HG03039 (cell line): ENCODE measurements at regions not wholly inside any gene's neighbourhood (a gene's known extent, or its start where the extent isn't known, plus 50 kb on each side); places are given as distances from the start of the nearest gene placed in this dataset.
"Not testable (repeated sequence)": the region's sequence is repeated elsewhere in the genome, so short reads cannot be mapped to it uniquely, and the experiment has no call there.

ENCODE experiments used
- ATAC-seq: cut with Tn5 transposase; IDR thresholded peaks from one replicate; pipeline ENCODE4 v1.9.1; 2021; ENCODE audit warnings: mild to moderate bottlenecking, moderate library complexity; ENCODE audit not compliant: unreplicated experiment

DNA sequence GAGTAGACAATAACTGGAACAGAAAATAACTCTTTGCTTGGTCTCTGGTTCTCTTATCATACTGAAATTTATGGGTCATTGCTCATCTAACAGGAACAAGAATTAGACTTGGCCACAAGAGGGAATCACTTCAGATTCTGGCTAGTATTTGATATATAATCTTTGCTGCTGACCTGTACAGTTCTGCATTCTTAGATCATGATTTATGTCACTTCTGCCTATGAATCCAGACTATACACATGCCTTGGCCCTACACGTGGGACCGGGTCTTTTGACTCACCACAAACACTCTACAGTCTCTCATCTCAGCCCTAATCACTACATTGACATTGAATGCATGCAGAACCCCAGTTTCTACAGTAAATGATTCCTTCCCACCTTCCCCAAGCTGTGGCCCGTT, 162.5 kb upstream of the SOX2 start:
- no peak for ATAC-seq

DNA sequence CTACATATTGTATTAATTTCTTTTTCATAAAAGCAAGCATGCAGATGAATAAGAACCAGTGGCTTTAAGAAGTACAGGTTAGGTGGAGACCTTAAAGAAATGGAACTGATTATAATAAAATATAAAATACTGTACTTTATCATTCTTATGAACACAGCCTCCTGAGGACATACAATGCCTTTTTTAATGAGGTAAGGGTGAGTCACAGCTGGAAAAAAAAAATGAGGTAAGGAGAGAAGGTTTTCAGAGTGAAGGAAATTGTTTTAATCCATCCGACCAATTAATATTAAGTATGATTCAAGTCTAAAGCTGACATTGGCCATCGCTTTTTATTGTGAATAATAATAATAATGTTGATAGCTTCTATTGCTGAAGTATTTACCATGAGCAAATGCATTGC, 170.3 kb upstream of the SOX2 start:
- ATAC-seq = no peak

DNA sequence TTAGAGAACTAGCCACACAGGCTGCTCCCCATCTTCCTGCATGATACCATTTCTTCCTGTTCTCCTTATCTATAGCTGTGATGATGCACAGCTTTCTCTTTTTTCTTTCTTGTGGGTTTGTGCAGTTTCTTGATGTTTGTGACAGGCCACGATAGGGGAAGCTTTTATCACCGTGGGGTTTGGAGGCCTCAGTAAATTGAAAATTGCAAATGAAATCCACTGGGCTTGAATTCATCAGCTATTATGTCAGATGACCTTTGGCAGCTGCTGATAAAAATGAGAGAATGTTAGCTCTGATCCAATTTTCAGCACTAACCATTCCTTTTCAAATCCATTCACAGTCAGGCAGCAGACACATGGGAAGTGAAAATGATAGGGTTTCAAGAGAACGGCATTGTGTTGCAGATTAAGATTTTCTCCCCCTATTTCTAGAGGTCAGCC, 176.9 kb upstream of the SOX2 start:
- ATAC-seq = no peak

DNA sequence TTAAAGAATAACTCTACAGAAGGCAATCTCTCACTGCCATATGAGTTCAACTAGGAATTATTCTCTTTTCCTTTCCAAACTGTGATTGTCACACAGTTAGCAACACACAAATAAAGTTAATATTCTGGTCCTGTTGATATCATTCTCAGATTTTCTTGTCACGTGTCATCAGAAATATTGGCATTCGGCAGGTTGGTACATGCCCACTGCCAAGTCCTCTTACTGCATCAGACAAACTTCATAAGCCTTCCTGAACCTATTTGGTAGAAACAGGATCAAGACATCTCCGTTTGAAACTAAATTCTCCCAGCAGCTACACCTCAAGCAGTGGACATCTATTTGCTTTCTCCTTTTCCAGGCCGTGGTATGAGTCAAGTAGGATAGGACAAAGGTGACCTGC, 177.9 kb upstream of the SOX2 start:
- ATAC-seq = no peak

DNA sequence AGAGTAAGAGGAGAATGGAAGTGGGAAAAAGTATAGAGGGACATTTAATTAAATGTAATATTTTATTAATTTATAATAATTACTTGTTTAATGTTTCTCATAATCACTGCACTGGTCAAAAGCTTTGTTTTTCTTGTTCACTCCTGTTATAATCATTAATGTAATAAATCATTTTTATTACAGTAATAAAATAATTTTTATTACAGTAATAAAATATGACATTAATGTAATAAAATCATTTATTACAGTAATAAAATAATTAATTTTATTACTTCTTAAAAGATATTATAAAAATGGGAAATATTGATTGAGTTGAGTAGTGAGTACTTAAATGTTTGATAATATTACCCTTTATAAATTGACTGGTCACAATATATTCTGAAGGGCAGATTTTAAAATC, 181.1 kb upstream of the SOX2 start:
- ATAC-seq = no peak

DNA sequence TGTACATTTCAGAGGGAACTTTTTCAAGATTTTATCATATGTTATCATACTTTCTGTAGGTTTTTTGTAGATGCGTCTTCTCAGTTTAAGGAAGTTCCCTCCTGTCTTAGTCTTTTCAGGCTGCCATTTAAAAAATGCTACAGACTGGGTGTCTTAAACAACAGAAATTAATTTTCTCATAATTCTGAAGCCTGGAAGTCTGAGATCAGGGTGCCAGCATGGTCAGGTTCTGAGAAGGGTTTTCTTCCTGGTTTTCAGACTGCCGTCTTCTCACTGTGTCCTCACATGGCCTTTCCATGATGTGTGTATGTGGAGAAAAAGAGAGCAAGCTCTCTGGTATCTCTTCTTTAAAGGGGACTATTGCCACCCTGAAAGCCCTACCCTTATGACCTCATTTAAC, 189.9 kb upstream of the SOX2 start:
- ATAC-seq = no peak

DNA sequence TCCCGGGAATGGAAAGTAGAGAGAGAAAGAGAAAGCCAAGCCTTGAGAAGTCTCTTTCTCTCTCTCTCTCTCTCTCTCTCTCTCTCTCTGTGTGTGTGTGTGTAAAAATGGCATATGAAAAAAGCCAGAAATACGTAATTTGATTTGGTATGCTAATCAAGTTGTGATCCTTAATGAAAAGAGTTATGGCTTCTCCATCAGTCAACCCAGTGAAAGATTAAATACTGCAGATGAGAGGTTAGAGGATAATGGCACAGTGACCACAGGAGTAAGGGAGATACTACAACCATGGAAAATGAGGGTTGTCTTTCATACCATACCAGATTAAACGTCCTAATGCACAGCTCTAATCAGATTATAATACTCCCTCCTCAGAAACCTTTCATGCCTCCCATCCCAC, 193.5 kb upstream of the SOX2 start:
- ATAC-seq = no peak

DNA sequence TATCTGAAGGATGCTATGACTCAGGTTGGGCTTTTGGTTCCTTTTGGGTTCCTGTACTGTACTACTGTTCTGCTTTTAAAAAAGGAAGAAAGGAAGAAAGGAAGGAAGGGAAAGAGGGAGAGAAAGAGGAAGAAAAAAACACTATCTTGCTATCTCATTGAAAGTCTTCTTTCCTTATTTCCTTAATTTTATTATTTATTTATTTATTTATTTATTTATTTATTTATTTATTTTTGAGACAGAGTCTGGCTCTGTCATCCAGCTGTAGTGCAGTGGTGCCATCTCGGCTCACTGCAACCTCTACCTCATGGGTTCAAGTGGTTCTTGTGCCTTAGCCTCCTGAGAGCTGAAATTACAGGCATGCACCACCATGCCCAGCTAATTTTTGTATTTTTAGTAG, 198.9 kb upstream of the SOX2 start:
- no peak for ATAC-seq

DNA sequence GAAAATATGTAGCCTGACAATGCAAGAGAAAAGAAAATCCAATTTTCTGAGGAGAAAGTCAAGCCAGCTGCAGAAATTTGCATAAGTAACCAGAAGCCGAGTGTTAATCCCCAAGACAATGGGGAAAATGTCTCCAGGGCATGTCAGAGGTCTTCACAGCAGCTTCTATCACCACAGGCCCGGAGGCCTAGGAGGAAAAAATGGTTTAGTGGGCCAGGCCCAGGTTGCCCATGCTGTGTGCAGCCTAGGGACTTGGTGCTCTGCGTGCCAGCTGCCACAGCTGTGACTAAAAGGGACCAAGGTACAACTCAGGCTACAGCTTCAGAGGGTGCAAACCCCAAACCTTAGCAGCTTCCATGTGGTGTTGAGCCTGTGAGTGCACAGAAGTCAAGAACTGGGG, 201.2 kb upstream of the SOX2 start:
- ATAC-seq = no peak

DNA sequence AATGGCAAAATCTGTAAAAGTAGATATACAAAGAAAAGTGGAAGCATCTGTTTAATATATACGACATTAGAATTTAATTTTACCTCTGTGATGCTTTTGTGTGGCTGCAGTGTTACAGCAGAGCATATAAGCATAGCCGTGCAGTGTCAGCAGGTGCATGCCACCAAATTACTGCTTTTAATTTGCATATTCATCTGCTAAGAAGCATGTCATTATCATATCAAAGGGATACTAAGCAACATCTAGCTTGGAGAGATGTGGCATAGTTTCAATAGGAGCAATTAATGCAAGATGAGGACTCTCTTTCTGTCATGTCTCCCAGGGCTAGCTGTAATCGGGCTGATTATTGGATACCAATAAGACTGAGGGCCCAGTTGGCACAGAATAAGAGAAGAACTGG, 214.4 kb upstream of the SOX2 start:
- ATAC-seq = no peak

DNA sequence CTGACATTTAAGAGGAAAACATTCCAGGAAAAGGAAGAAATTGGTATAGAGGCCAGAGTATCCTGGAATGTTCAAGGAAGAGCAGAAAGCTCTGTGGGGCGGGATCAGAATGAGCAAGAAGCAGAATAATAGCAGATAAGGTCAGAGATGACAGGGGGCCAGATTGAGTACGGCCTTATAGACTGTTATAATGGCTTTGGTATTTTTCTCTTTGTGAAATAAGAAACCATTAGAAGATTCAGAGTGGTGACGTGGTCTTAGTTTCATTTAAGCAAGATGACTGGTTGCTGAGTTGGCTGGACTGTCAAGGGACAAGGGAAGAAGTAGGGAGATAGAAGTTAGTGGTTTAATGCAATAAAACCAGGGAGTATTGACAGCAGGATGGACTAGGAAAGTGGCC, 218.3 kb upstream of the SOX2 start:
- ATAC-seq = no peak

DNA sequence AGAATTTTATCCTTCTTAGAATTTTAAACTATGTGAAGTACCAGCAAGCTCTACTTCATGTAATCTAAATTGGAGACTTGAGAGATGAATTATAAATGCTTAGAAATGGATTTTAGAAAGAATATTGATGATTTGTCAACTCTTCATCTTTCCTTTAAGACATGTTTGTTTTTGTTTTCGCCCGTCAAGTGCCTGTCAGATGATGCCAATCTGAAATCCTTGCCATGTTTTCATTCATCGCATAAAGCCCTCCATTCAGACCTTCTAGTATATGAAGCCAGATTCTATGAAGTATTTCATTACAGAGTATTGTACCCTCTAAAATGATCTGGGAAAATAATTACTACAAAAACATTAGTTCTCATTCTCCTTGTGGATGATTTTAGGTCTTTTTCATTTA, 223.2 kb upstream of the SOX2 start:
- no peak for ATAC-seq

DNA sequence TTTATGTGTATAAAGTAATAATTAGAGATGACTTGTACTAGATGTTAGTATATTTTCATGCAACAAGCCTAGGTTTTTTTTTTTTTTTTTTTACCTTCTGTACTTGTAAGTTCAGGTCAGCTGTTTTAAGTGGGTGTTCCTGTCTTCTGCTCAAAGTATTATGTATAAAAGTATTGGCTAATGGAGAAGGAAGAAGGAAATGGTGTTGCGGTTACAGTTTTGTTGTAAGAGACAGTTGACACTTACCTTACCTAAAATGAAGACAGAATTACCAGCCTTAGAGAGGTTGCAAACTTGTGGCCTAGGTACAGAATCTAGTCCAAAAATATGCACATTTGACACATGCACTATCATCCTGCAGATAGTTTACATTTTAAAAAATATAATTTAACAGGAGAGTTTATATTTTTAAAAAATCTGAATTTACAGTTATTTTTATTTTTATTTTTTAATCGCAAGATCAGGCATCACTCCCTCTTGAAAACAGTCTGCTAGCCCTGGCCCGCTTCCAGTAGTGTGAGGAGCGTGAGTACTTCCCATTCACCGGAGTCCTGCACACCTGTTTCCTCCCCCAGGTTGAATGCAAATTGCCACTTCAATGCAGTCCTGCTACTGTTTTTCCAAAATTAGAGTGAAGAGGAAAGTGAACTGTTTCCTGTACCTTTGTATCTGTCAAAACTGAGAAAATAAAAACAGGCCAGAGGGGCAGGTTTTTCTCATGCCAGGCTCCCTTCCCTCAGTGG, 224.3 kb upstream of the SOX2 start:
- no peak for ATAC-seq

DNA sequence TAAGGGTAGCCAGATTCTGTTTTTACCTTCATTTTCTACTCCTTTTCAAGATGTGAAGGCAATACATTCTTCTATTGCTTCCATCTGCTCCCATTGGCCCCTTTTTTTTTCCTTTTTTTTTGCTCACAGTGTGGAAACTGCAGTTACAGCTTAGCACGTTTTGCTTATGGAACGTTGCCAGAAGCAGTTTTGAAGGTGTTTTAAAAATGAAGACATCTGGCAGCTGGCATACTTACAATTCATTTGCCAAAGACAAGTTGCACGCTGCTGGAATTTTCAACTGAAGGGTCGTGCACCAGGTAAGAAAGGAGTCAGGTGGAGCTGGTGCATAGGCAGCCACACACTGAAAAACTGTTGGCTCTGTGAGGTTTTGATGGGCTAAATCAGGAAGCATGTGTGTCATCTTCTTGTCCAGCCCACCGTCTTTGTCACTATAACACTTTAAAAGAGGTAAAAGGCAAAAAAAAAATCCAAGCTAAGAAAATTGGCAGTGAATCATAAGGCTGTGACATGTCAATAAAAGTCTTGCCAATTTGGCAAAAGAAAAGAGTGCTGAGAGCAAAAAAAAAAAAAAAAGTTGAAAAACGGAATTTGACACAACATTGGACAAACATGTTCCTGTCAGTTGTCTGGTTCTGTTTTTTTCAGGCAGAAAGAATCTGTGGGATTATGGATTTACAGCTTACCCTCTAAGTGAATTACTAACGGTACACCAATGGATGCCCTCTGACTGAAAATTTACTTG, 225.4 kb upstream of the SOX2 start:
- ATAC-seq = no peak

DNA sequence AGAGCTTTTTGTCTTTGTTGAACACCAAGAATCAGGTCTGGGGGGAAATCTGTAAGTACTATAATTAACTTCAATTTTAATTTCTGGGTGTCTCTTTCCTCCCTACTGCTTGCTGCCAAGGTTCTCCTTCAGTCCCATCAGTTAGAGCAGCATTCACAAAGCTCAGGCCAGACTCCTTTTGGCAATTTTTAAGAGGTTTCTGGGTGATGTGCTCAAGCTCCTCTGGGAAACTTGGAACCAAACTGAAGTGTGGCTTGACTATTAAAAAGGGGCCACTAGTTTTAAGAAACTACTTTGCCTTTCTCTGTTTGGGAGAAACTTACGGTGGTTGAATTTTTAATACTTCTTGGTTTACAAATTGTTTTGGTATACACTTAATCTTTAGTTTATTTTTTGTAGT, 227.7 kb upstream of the SOX2 start:
- ATAC-seq = no peak

DNA sequence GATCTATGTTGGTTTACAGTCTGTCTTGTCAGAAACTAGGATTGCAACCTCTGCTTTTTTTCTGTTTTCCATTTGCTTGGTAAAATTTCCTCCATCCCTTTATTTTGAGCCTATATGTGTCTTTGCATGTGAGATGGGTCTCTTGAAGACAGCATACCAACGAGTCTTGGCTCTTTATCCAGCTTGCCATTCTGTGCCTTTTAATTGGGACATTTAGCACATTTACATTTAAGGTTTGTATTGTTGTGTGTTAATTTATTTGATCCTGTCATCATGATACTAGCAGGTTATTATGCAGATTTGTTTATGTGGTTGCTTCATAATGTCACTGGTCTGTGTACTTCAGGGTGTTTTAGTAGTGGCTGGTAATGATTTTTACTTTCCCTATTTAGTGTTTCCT, 236.6 kb upstream of the SOX2 start:
- ATAC-seq = not testable (repeated sequence)

DNA sequence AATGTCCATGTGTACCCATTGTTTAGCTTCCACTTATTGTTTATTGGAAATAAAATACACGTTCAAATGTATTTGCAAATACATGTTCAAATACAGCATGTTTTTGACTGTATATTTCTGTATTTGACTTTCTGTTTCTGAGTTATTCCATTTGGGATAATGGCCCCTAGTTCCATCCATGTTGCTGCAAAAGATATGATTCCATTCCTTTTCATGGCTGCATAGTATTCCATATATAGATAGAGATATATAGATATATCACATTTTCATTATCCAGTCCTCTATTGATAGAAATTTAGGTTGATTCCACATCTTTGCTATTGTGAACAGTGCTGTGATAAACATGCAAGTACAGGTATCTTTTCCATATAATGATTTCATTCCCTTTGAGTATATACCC, 241.4 kb upstream of the SOX2 start:
- ATAC-seq = no peak

DNA sequence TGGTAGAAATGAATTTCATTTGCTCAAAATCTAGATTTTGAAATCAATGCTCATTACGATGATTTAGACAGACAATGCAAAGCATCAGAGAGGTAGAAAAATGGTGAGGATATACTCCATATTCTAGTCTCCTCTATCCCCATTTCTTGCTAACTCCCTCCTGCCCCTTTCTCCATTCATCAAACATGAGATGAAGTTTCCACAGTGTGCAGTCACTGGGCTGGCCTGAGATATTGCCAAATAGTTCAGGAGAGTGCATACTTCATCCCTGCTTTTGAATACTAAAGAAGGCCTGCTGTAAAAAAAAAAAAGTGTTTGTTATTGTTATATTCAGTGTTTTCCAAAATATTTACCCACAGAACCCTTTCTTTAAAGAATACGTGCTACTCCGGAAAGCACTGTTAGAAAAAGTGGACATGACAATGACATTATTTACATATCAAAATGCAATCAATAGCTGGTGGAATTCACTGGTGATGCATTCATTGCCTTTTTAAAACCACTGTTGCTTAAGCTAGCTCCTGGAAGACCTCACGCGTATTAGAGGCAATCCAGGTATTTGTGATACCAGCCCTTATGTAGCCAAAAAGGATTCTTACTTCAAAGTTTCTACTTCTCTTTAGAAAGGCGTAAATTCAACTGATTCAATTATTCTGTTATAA, 247.6 kb upstream of the SOX2 start:
- no peak for ATAC-seq

DNA sequence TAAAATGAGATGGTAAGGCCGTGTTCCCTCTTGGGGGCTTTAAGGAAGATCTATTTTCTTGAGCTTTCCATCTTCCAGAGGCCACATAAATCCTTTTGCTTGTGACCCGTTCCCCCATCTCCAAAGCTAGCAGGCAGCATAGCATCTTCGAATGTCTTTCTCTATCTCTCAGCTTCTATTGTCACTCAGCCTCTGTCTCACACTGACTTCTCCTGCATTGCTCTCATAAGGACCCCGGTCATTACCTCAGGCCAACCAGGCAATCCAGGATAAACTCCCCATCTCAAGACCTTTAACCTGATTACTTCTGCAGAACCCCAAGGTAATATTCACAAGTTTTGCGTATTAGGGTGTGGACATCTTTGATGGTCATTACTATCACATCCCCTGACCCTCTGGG, 250.3 kb upstream of the SOX2 start:
- ATAC-seq = no peak

DNA sequence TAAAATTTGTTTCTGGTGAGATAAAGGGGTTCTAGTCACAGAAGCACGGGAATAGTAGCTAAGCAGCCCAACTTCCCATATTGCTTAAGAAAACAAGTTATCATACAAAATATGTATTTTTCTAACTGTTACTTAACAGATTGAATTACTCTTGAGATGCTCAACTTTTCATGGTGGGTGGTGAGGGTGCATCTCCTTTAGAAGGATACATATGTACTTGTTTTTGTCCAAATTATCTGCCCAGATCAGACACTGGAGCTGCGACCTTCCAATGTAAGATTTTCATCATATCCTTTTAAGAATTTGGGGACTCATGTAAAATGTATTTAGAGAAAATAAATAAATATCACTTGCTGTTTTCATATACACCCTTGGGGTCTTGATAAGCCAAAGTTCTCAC, 252.2 kb upstream of the SOX2 start:
- no peak for ATAC-seq

DNA sequence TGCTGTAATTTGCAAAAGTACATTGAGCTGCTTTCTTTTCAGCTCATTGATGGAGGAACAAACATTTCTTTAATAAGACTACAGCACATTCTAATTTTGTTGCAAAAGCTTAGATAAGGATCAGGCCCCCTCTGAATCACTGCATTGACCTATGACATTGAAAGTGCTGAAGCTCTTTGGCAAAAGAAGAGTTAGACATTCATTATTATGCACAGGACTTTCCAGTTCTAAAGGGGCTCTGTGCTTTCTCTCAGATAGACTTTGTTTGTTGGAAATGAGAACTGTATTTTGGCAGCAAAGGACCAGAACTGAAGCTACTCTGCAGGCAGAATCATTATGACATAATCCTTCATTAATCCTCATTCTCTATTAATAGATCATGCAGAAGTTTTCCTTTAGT, 252.9 kb upstream of the SOX2 start:
- ATAC-seq = no peak

DNA sequence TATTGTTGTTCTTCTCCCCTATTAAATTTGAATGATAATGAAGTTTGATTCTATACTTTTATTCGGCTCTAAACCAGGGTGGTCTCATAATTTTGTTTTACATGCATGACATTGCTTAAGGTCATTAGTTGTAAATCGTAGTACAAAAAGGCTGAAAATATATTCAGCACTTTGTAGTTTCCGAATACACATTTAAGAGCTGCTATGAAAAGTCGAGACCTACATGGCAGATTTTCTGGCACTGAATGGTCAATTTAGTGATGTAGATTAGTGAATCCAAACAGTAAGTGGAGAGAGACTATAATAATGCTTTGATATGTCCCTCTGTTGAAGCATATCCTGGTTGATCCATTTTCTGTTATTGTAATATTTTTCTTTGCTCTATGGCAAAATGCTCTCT, 254.0 kb upstream of the SOX2 start:
- ATAC-seq = no peak
